Astrocyte (in vitro differentiated cells and primary cell): ENCODE measurements at regions not wholly inside any gene's neighbourhood (a gene's known extent, or its start where the extent isn't known, plus 50 kb on each side); places are given as distances from the start of the nearest gene placed in this dataset.

Experiments
- DNase-seq: peaks from one replicate; pipeline ENCODE4 v3.0.0-alpha.2; 2010; ENCODE audit warnings: low read depth
- FAIRE-seq: peaks from 2 replicates; lab custom pipeline; 2011; peaks lifted over from hg19 to GRCh38; lab: Jason Lieb, UNC
- H2AFZ ChIP-seq: 2 replicates; pipeline ENCODE4 v1.6.0; 2012; ENCODE audit warnings: low read depth, low read length, inconsistent platforms
- H3K27ac ChIP-seq: 2 replicates; pipeline ENCODE4 v1.5.1; 2011; ENCODE audit warnings: low read depth, low read length, inconsistent platforms
- H3K27me3 ChIP-seq: 2 replicates; pipeline ENCODE4 v1.6.0; 2011; ENCODE audit warnings: low read length, inconsistent platforms; ENCODE audit not compliant: insufficient read depth
- H3K36me3 ChIP-seq: 2 replicates; pipeline ENCODE4 v1.5.1; 2011; ENCODE audit warnings: low read length, inconsistent platforms; ENCODE audit not compliant: insufficient read depth
- H3K4me1 ChIP-seq: 2 replicates; pipeline ENCODE4 v1.5.1; 2011; ENCODE audit warnings: low read length, inconsistent platforms; ENCODE audit not compliant: insufficient read depth
- H3K4me2 ChIP-seq: 2 replicates; pipeline ENCODE4 v1.6.0; 2012; ENCODE audit warnings: low read length, inconsistent platforms
- H3K4me3 ChIP-seq: 2 replicates; pipeline ENCODE4 v1.5.1; 2011; ENCODE audit warnings: low read depth, mild to moderate bottlenecking, low read length, inconsistent platforms; ENCODE audit not compliant: insufficient read depth
- H3K79me2 ChIP-seq: 2 replicates; pipeline ENCODE4 v1.6.0; 2012; ENCODE audit warnings: mild to moderate bottlenecking, low read length, inconsistent platforms; ENCODE audit not compliant: insufficient read depth
- H3K9ac ChIP-seq: 2 replicates; pipeline ENCODE4 v1.6.0; 2012; ENCODE audit warnings: mild to moderate bottlenecking, low read length, inconsistent platforms
- H3K9me3 ChIP-seq: 2 replicates; pipeline ENCODE4 v1.5.1; 2012; ENCODE audit warnings: low read depth, mild to moderate bottlenecking, low read length, inconsistent platforms; ENCODE audit not compliant: insufficient read depth
- H4K20me1 ChIP-seq: 2 replicates; pipeline ENCODE4 v1.6.0; 2012; ENCODE audit warnings: low read length, inconsistent platforms; ENCODE audit not compliant: insufficient read depth
- H3K27ac Mint-ChIP-seq: one replicate; pipeline ENCODE4 v1.8.0; 2021; ENCODE audit warnings: mild to moderate bottlenecking, mixed read lengths; ENCODE audit not compliant: unreplicated experiment
- H3K27me3 Mint-ChIP-seq: one replicate; pipeline ENCODE4 v1.8.0; 2021; ENCODE audit warnings: low read depth, mixed read lengths; ENCODE audit not compliant: unreplicated experiment
- H3K36me3 Mint-ChIP-seq: one replicate; pipeline ENCODE4 v1.8.0; 2021; ENCODE audit warnings: low read depth, mixed read lengths; ENCODE audit not compliant: unreplicated experiment
- H3K4me1 Mint-ChIP-seq: one replicate; pipeline ENCODE4 v1.8.0; 2021; ENCODE audit warnings: low read depth, mixed read lengths; ENCODE audit not compliant: unreplicated experiment
- H3K4me3 Mint-ChIP-seq: one replicate; pipeline ENCODE4 v1.8.0; 2021; ENCODE audit warnings: mild to moderate bottlenecking, moderate library complexity, mixed read lengths; ENCODE audit not compliant: unreplicated experiment
- H3K9me3 Mint-ChIP-seq: one replicate; pipeline ENCODE4 v1.8.0; 2021; ENCODE audit warnings: mild to moderate bottlenecking, mixed read lengths; ENCODE audit not compliant: unreplicated experiment
- EZH2 ChIP-seq: IDR thresholded peaks from 2 replicates; pipeline ENCODE4 v1.6.1; 2012; ENCODE audit warnings: mild to moderate bottlenecking, low read length, inconsistent platforms; ENCODE audit not compliant: insufficient read depth
- TF ChIP-seq, protein P1 (sequence below): IDR thresholded peaks from 2 replicates; pipeline ENCODE4 v1.5.1; 2011; ENCODE audit warnings: low read depth, mild to moderate bottlenecking, inconsistent platforms, low read length, moderate library complexity; ENCODE audit not compliant: insufficient read depth

GRCh38 chr10:3248526-3249306 is 76.1 kb upstream of the PITRM1 start:
- H3K27me3 ChIP-seq: peaks cover 2% of the 10 kb centered on the region
- FAIRE-seq (peak; percentile 97), DNase-seq (peak; percentile 94)
- Mint-ChIP-seq H3K4me1 (peaks cover 10% of the 10 kb centered on the region), H3K9me3 (peaks cover 5% of the 10 kb centered on the region), H3K27me3 (peaks cover 15% of the 10 kb centered on the region), H3K36me3 (no peaks in the 10 kb centered on the region), H3K27ac (peak overlapping the region; percentile 94), H3K4me3 (no peak overlapping the region)
- peak overlapping the region; percentile 77 for H3K9ac ChIP-seq
- H3K4me1 ChIP-seq: peaks cover 11% of the 10 kb centered on the region
- no peaks in the 10 kb centered on the region for H4K20me1 ChIP-seq
- H3K36me3 ChIP-seq: no peaks in the 10 kb centered on the region
- peak overlapping the region; percentile 43 for H3K4me3 ChIP-seq
- H2AFZ ChIP-seq: peak overlapping the region; percentile 52
- no peak for TF ChIP-seq EZH2
- TF ChIP-seq, protein P1, sequence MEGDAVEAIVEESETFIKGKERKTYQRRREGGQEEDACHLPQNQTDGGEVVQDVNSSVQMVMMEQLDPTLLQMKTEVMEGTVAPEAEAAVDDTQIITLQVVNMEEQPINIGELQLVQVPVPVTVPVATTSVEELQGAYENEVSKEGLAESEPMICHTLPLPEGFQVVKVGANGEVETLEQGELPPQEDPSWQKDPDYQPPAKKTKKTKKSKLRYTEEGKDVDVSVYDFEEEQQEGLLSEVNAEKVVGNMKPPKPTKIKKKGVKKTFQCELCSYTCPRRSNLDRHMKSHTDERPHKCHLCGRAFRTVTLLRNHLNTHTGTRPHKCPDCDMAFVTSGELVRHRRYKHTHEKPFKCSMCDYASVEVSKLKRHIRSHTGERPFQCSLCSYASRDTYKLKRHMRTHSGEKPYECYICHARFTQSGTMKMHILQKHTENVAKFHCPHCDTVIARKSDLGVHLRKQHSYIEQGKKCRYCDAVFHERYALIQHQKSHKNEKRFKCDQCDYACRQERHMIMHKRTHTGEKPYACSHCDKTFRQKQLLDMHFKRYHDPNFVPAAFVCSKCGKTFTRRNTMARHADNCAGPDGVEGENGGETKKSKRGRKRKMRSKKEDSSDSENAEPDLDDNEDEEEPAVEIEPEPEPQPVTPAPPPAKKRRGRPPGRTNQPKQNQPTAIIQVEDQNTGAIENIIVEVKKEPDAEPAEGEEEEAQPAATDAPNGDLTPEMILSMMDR: no peak
- peak overlapping the region; percentile 77 for H3K4me2 ChIP-seq
- peak overlapping the region; percentile 90 for H3K27ac ChIP-seq
- H3K79me2 ChIP-seq: no peaks in the 10 kb centered on the region
- no peaks in the 10 kb centered on the region for H3K9me3 ChIP-seq

- Histone ChIP-seq H3K27ac (no peak overlapping the region), H3K79me2 (no peaks in the 10 kb centered on the region), H3K4me3 (no peak overlapping the region), H3K9me3 (no peaks in the 10 kb centered on the region), H3K4me2 (no peak overlapping the region), H3K36me3 (no peaks in the 10 kb centered on the region), H3K9ac (no peak overlapping the region), H2AFZ (no peak overlapping the region), H3K4me1 (peaks cover 20% of the 10 kb centered on the region), H3K27me3 (no peaks in the 10 kb centered on the region), H4K20me1 (no peaks in the 10 kb centered on the region)
- H3K9me3 Mint-ChIP-seq: peaks cover 1% of the 10 kb centered on the region
- no peak for DNase-seq
- H3K27me3 Mint-ChIP-seq: no peaks in the 10 kb centered on the region
- H3K36me3 Mint-ChIP-seq: no peaks in the 10 kb centered on the region
- H3K4me3 Mint-ChIP-seq: no peak overlapping the region
- no peak overlapping the region for H3K27ac Mint-ChIP-seq
- peaks cover 10% of the 10 kb centered on the region for H3K4me1 Mint-ChIP-seq
- no peak for FAIRE-seq
- TF ChIP-seq, protein P1: no peak
- no peak for TF ChIP-seq EZH2
Observed at GRCh38 chr10:3245395-3245794, 72.8 kb upstream of the PITRM1 start.
